GM23248 (cell line): ENCODE measurements at regions not wholly inside any gene's neighbourhood (a gene's known extent, or its start where the extent isn't known, plus 50 kb on each side); places are given as distances from the start of the nearest gene placed in this dataset.

Experiments used
- DNase-seq: peaks from one replicate; pipeline ENCODE4 v3.0.0-alpha.2; 2015
- H2AFZ ChIP-seq: fragments of 200-600 bp; sonication (generic); 2 replicates; pipeline ENCODE4 v1.6.1; 2016; ENCODE audit warnings: antibody characterized with exemption
- H3F3A ChIP-seq: fragments of 200-600 bp; sonication (generic); 2 replicates; pipeline ENCODE4 v1.6.1; 2016; ENCODE audit warnings: mild to moderate bottlenecking, antibody characterized with exemption, mixed run types; ENCODE audit not compliant: insufficient read depth
- H3K27ac ChIP-seq: fragments of 200-600 bp; sonication (generic); 2 replicates; pipeline ENCODE4 v1.5.1; 2016; ENCODE audit warnings: mild to moderate bottlenecking
- H3K27me3 ChIP-seq: fragments of 200-600 bp; sonication (generic); replicated peaks from 2 replicates; pipeline ENCODE4 v1.6.1; 2016; ENCODE audit warnings: mild to moderate bottlenecking; ENCODE audit not compliant: insufficient read depth
- H3K36me3 ChIP-seq: fragments of 200-600 bp; sonication (generic); 2 replicates; pipeline ENCODE4 v1.6.1; 2016; ENCODE audit warnings: low read depth, mild to moderate bottlenecking
- H3K4me1 ChIP-seq: fragments of 200-600 bp; sonication (generic); 2 replicates; pipeline ENCODE4 v1.6.1; 2016; ENCODE audit warnings: mild to moderate bottlenecking; ENCODE audit not compliant: insufficient read depth
- H3K4me2 ChIP-seq: fragments of 200-600 bp; sonication (generic); one replicate; pipeline ENCODE4 v1.6.1; 2016; ENCODE audit warnings: mild to moderate bottlenecking; ENCODE audit not compliant: unreplicated experiment
- H3K4me3 ChIP-seq: fragments of 200-600 bp; sonication (generic); 2 replicates; pipeline ENCODE4 v1.5.1; 2016; ENCODE audit warnings: mild to moderate bottlenecking
- H3K79me2 ChIP-seq: fragments of 200-600 bp; sonication (generic); 2 replicates; pipeline ENCODE4 v1.6.1; 2016; ENCODE audit warnings: mild to moderate bottlenecking; ENCODE audit not compliant: insufficient read depth
- H3K9ac ChIP-seq: fragments of 200-600 bp; sonication (generic); 2 replicates; pipeline ENCODE4 v1.6.1; 2016; ENCODE audit warnings: mild to moderate bottlenecking
- H3K9me2 ChIP-seq: fragments of 200-600 bp; sonication (generic); 2 replicates; pipeline ENCODE4 v1.6.1; 2016; ENCODE audit warnings: mixed run types, mild to moderate bottlenecking, moderate library complexity; ENCODE audit not compliant: insufficient read depth
- H3K9me3 ChIP-seq: fragments of 200-600 bp; sonication (generic); one replicate; pipeline ENCODE4 v1.6.1; 2017; ENCODE audit warnings: low read depth
- H4K20me1 ChIP-seq: fragments of 200-600 bp; sonication (generic); 2 replicates; pipeline ENCODE4 v1.6.0; 2016; ENCODE audit not compliant: insufficient read depth
- EZH2 ChIP-seq: fragments of 200-600 bp; sonication (generic); IDR thresholded peaks from 2 replicates; pipeline ENCODE4 v1.6.1; 2018; ENCODE audit warnings: antibody characterized with exemption, mild to moderate bottlenecking; ENCODE audit not compliant: insufficient read depth, poor library complexity, severe bottlenecking
- EZH2phosphoT487 ChIP-seq: fragments of 200-600 bp; sonication (generic); IDR thresholded peaks from 2 replicates; pipeline ENCODE4 v1.6.1; 2018; ENCODE audit warnings: antibody characterized with exemption, moderate library complexity, mild to moderate bottlenecking, low read depth; ENCODE audit not compliant: insufficient read depth
- WGBS, 2 experiments: methylation state at CpG; one replicate each; pipeline ENCODE4 v1.1.6; 2015 to 2017; ENCODE audit warnings: low lambda C conversion rate in 2 of 2, low coverage in 1 of 2; ENCODE audit errors: missing lambda C conversion rate in 2 of 2; 5-methylcytosine and 5-hydroxymethylcytosine counted together
- in situ Hi-C: fragments of 300-500 bp; cut with MboI; formaldehyde crosslinking; loops from 2 replicates; pipeline ENCODE4 v1.15.0; 2020

GRCh38 chr1:70675737-70676156, 264.7 kb downstream of the CTH start:
- DNase-seq: no peak
- Histone ChIP-seq H4K20me1 (no peaks in the 10 kb centered on the region), H2AFZ (no peak overlapping the region), H3K36me3 (no peaks in the 10 kb centered on the region), H3K4me2 (no peak overlapping the region), H3F3A (no peaks in the 10 kb centered on the region), H3K79me2 (no peaks in the 10 kb centered on the region), H3K27me3 (0 out of 2 replicates have a peak, but pooled peaks cover 4% of the 10 kb centered on the region), H3K9ac (no peak overlapping the region), H3K27ac (no peak overlapping the region), H3K4me1 (no peaks in the 10 kb centered on the region), H3K9me2 (no peaks in the 10 kb centered on the region), H3K4me3 (no peak overlapping the region), H3K9me3 (no peaks in the 10 kb centered on the region)
- in situ Hi-C loops: no loop called here
- no peak for TF ChIP-seq EZH2
- no peak for TF ChIP-seq EZH2phosphoT487
- WGBS, 2 experiments: 80 to 85% methylated on average over 5 of the region's 5 CpGs

DNA sequence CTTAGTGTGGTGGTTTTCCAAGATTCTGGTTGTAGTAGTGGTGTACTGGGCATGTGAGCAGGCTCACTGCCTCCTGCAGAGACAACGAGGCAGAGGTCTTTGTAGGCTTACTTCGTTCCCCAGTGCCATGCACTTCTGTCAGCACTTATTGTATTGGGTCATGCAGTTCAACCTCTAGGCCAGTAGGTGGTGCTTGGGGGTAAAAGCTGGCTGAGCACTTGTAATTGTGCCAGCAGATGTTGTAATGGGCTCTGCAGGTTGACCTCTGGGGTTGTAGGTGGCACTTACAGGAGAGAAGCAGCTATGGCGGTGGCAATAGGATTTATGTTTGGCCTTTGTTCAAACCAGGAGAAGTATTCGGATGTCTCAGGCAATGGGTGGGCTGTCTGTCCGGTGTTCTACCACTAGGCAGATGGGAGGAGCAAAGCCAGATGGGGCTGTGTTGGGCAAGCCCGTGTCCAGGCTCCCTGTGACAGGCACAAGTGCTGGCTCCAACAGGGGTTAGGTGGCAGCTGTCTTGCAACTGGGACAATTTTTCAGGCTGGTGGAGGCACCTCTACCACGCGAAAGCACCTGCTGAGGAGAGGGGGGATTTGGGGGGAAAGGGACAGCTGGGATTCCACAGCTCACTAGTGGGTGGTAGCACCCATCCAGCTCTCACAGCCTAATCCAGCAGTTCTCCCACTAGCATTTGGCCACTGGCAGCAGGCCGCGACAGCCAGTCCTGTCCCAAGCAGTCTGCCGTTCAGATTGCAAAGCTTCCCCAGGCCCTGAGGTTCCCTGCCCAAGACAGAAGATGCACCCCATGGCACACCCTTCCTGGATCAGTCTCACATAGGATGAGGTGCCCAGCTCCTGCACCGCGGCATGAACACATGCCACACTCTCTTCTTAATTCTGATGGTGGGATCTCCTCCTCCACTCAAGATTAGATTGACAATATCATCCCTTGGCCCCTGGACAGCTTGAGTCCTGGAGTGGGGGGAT, 274.5 kb downstream of the CTH start:
- Histone ChIP-seq H3K9me2 (no peaks in the 10 kb centered on the region), H3K9ac (no peak overlapping the region), H3K9me3 (no peaks in the 10 kb centered on the region), H3K4me2 (no peak overlapping the region), H3F3A (no peaks in the 10 kb centered on the region), H3K79me2 (no peaks in the 10 kb centered on the region), H2AFZ (no peak overlapping the region), H3K36me3 (no peaks in the 10 kb centered on the region), H3K27ac (no peak overlapping the region), H3K27me3 (0 out of 2 replicates have a peak, but pooled peaks cover 4% of the 10 kb centered on the region), H3K4me3 (no peak overlapping the region), H3K4me1 (no peaks in the 10 kb centered on the region), H4K20me1 (no peaks in the 10 kb centered on the region)
- DNase-seq: peak; percentile 77
- no peak for TF ChIP-seq EZH2phosphoT487
- no peak for TF ChIP-seq EZH2
- 65 to 69% methylated on average over 13 of the region's 13 CpGs for WGBS, 2 experiments
- in situ Hi-C loops: loop anchor here (10.0 kb wide), 1 partner anchor 369 kb away; no protein-coding TSS in a partner anchor

GRCh38 chr1:70688580-70688979, 277.5 kb downstream of the CTH start:
- Histone ChIP-seq H3K9me3 (no peaks in the 10 kb centered on the region), H4K20me1 (no peaks in the 10 kb centered on the region), H3K9ac (no peak overlapping the region), H3K4me3 (no peak overlapping the region), H3K27ac (no peak overlapping the region), H3K36me3 (no peaks in the 10 kb centered on the region), H3K79me2 (no peaks in the 10 kb centered on the region), H3K4me1 (no peaks in the 10 kb centered on the region), H3K4me2 (no peak overlapping the region), H2AFZ (no peak overlapping the region), H3K9me2 (no peaks in the 10 kb centered on the region), H3F3A (no peaks in the 10 kb centered on the region), H3K27me3 (no peaks in the 10 kb centered on the region)
- TF ChIP-seq EZH2phosphoT487 (no peak), EZH2 (no peak)
- WGBS, 2 experiments: 65 to 74% methylated on average over 1 of the region's 1 CpG
- in situ Hi-C loops: loop anchor here (10.0 kb wide), 1 partner anchor 366 kb away; no protein-coding TSS in a partner anchor
- DNase-seq: no peak

GRCh38 chr1:70706381-70707037, 295.4 kb downstream of the CTH start:
- no peak overlapping the region for H3K27ac ChIP-seq
- peak overlapping the region; percentile 32 for H3K9ac ChIP-seq
- no peaks in the 10 kb centered on the region for H3K79me2 ChIP-seq
- H4K20me1 ChIP-seq: no peaks in the 10 kb centered on the region
- H3K9me2 ChIP-seq: no peaks in the 10 kb centered on the region
- in situ Hi-C loops: no loop called here
- no peak for TF ChIP-seq EZH2phosphoT487
- TF ChIP-seq EZH2: no peak
- WGBS, 2 experiments: 6 to 9% methylated on average over 32 to 33 of the region's 33 CpGs
- H3K4me3 ChIP-seq: peak overlapping the region; percentile 73
- no peaks in the 10 kb centered on the region for H3F3A ChIP-seq
- H3K4me2 ChIP-seq: peak overlapping the region; percentile 81
- H3K4me1 ChIP-seq: no peaks in the 10 kb centered on the region
- H3K36me3 ChIP-seq: no peaks in the 10 kb centered on the region
- peak overlapping the region; percentile 88 for H2AFZ ChIP-seq
- peak; percentile 43 for DNase-seq
- no peaks in the 10 kb centered on the region for H3K9me3 ChIP-seq
- H3K27me3 ChIP-seq: no peaks in the 10 kb centered on the region
